Activated naive CD8-positive, alpha-beta T cell treated with anti-CD3 and anti-CD28 coated beads, Interleukin-2, amount 50 U/mL, for 24 hours (primary cell): ENCODE measurements at regions not wholly inside any gene's neighbourhood (a gene's known extent, or its start where the extent isn't known, plus 50 kb on each side); places are given as distances from the start of the nearest gene placed in this dataset.
"Not testable (repeated sequence)": the region's sequence is repeated elsewhere in the genome, so short reads cannot be mapped to it uniquely, and the experiment has no call there.

ENCODE experiments used
- ATAC-seq: fragments of 150-1000 bp; cut with Tn5 transposase; one replicate; pipeline ENCODE4 v1.10.0; 2021
- DNase-seq: peaks from one replicate; pipeline ENCODE4 v3.0.0; 2021
- H3K27ac Mint-ChIP-seq: one replicate; pipeline ENCODE4 v1.8.0; 2021; ENCODE audit warnings: mild to moderate bottlenecking, mixed read lengths
- H3K27me3 Mint-ChIP-seq: one replicate; pipeline ENCODE4 v1.8.0; 2021; ENCODE audit warnings: mixed read lengths
- H3K36me3 Mint-ChIP-seq: one replicate; pipeline ENCODE4 v1.8.0; 2021; ENCODE audit warnings: low read depth, mixed read lengths
- H3K4me1 Mint-ChIP-seq: one replicate; pipeline ENCODE4 v1.8.0; 2021; ENCODE audit warnings: mixed read lengths
- H3K4me3 Mint-ChIP-seq: one replicate; pipeline ENCODE4 v1.8.0; 2021; ENCODE audit warnings: mild to moderate bottlenecking, moderate library complexity, mixed read lengths
- H3K9me3 Mint-ChIP-seq: one replicate; pipeline ENCODE4 v1.8.0; 2021; ENCODE audit warnings: mixed read lengths

- not testable (repeated sequence) for H3K27me3 Mint-ChIP-seq, H3K4me1 Mint-ChIP-seq, DNase-seq
- peaks cover 28% of the 10 kb centered on the region for H3K9me3 Mint-ChIP-seq
- peak overlapping the region; percentile 65 for H3K27ac Mint-ChIP-seq
- peak; percentile 34 for ATAC-seq
- peak overlapping the region; percentile 70 for H3K4me3 Mint-ChIP-seq
- H3K36me3 Mint-ChIP-seq: peaks cover 13% of the 10 kb centered on the region
Observed at GRCh38 chr14:105775349-105775923, 249.1 kb downstream of the TMEM121 start.

GRCh38 chr14:105776112-105776511, 249.7 kb downstream of the TMEM121 start:
- H3K4me1 Mint-ChIP-seq, H3K27me3 Mint-ChIP-seq, DNase-seq, ATAC-seq, H3K4me3 Mint-ChIP-seq: not testable (repeated sequence)
- Mint-ChIP-seq H3K27ac (peak overlapping the region; percentile 34), H3K9me3 (peaks cover 34% of the 10 kb centered on the region), H3K36me3 (peaks cover 19% of the 10 kb centered on the region)

GRCh38 chr14:105776924-105777323, 250.5 kb downstream of the TMEM121 start:
- Mint-ChIP-seq H3K4me1 (peaks cover 7% of the 10 kb centered on the region), H3K27me3 (peaks cover 6% of the 10 kb centered on the region), H3K27ac (no peak overlapping the region), H3K4me3 (no peak overlapping the region), H3K36me3 (peaks cover 21% of the 10 kb centered on the region), H3K9me3 (peaks cover 39% of the 10 kb centered on the region)
- no peak for ATAC-seq
- no peak for DNase-seq

- ATAC-seq: no peak
- Mint-ChIP-seq H3K9me3 (peaks cover 28% of the 10 kb centered on the region), H3K36me3 (peaks cover 15% of the 10 kb centered on the region)
Observed at GRCh38 chr14:105783707-105784106, 257.3 kb downstream of the TMEM121 start.

GRCh38 chr14:105793836-105794235, 267.5 kb downstream of the TMEM121 start:
- H3K9me3 Mint-ChIP-seq: peaks cover 3% of the 10 kb centered on the region
- ATAC-seq: no peak

More at GRCh38 chr14:105783707-105784106, 257.3 kb downstream of the TMEM121 start:
- DNase-seq: no peak
- peaks cover 10% of the 10 kb centered on the region for H3K27me3 Mint-ChIP-seq
- no peak overlapping the region for H3K4me3 Mint-ChIP-seq
- no peaks in the 10 kb centered on the region for H3K4me1 Mint-ChIP-seq
- no peak overlapping the region for H3K27ac Mint-ChIP-seq

GRCh38 chr14:105797546-105797945, 271.2 kb downstream of the TMEM121 start:
- H3K27me3 Mint-ChIP-seq: peaks cover 14% of the 10 kb centered on the region
- peaks cover 11% of the 10 kb centered on the region for H3K9me3 Mint-ChIP-seq
- H3K27ac Mint-ChIP-seq: no peak overlapping the region
- no peaks in the 10 kb centered on the region for H3K4me1 Mint-ChIP-seq
- DNase-seq (no peak), ATAC-seq (no peak)
- no peak overlapping the region for H3K4me3 Mint-ChIP-seq
- H3K36me3 Mint-ChIP-seq: no peaks in the 10 kb centered on the region

More at GRCh38 chr14:105793836-105794235, 267.5 kb downstream of the TMEM121 start:
- Mint-ChIP-seq H3K27me3 (peaks cover 15% of the 10 kb centered on the region), H3K36me3 (no peaks in the 10 kb centered on the region), H3K4me1 (no peaks in the 10 kb centered on the region), H3K4me3 (no peak overlapping the region), H3K27ac (no peak overlapping the region)
- no peak for DNase-seq

GRCh38 chr14:105805701-105806100, 279.3 kb downstream of the TMEM121 start:
- Mint-ChIP-seq H3K9me3 (peaks cover 27% of the 10 kb centered on the region), H3K27ac (no peak overlapping the region), H3K36me3 (no peaks in the 10 kb centered on the region), H3K4me3 (no peak overlapping the region), H3K4me1 (no peaks in the 10 kb centered on the region), H3K27me3 (peaks cover 5% of the 10 kb centered on the region)
- DNase-seq (no peak), ATAC-seq (no peak)

- Mint-ChIP-seq H3K4me3 (no peak overlapping the region), H3K4me1 (no peaks in the 10 kb centered on the region), H3K36me3 (no peaks in the 10 kb centered on the region), H3K9me3 (peaks cover 22% of the 10 kb centered on the region), H3K27me3 (peaks cover 4% of the 10 kb centered on the region), H3K27ac (no peak overlapping the region)
- DNase-seq: no peak
- ATAC-seq: no peak
Observed at GRCh38 chr14:105806568-105806967, 280.2 kb downstream of the TMEM121 start.

GRCh38 chr14:105817971-105818711, 291.8 kb downstream of the TMEM121 start:
- H3K36me3 Mint-ChIP-seq: no peaks in the 10 kb centered on the region
- no peaks in the 10 kb centered on the region for H3K9me3 Mint-ChIP-seq
- H3K4me1 Mint-ChIP-seq: peaks cover 11% of the 10 kb centered on the region
- H3K27ac Mint-ChIP-seq: peak overlapping the region; percentile 51
- DNase-seq (peak; percentile 35), ATAC-seq (peak; percentile 84)
- peak overlapping the region; percentile 18 for H3K4me3 Mint-ChIP-seq
- H3K27me3 Mint-ChIP-seq: peaks cover 19% of the 10 kb centered on the region

GRCh38 chr14:105818712-105819005, 292.3 kb downstream of the TMEM121 start:
- Mint-ChIP-seq H3K9me3 (no peaks in the 10 kb centered on the region), H3K36me3 (no peaks in the 10 kb centered on the region), H3K27me3 (peaks cover 19% of the 10 kb centered on the region), H3K4me1 (peaks cover 11% of the 10 kb centered on the region), H3K27ac (peak overlapping the region; percentile 43), H3K4me3 (no peak overlapping the region)
- DNase-seq (no peak), ATAC-seq (no peak)

GRCh38 chr14:105830171-105830570, 303.8 kb downstream of the TMEM121 start:
- no peak overlapping the region for H3K4me3 Mint-ChIP-seq
- DNase-seq (no peak), ATAC-seq (no peak)
- H3K27me3 Mint-ChIP-seq: peaks cover 11% of the 10 kb centered on the region
- no peak overlapping the region for H3K27ac Mint-ChIP-seq
- no peaks in the 10 kb centered on the region for H3K4me1 Mint-ChIP-seq
- no peaks in the 10 kb centered on the region for H3K9me3 Mint-ChIP-seq
- H3K36me3 Mint-ChIP-seq: no peaks in the 10 kb centered on the region

GRCh38 chr14:105836160-105836559, 309.8 kb downstream of the TMEM121 start:
- Mint-ChIP-seq H3K9me3 (no peaks in the 10 kb centered on the region), H3K4me1 (no peaks in the 10 kb centered on the region), H3K4me3 (no peak overlapping the region), H3K27ac (no peak overlapping the region), H3K27me3 (peaks cover 2% of the 10 kb centered on the region), H3K36me3 (no peaks in the 10 kb centered on the region)
- no peak for DNase-seq
- no peak for ATAC-seq

GRCh38 chr14:105836730-105837129, 310.3 kb downstream of the TMEM121 start:
- Mint-ChIP-seq H3K36me3 (no peaks in the 10 kb centered on the region), H3K4me1 (no peaks in the 10 kb centered on the region), H3K4me3 (no peak overlapping the region), H3K9me3 (no peaks in the 10 kb centered on the region), H3K27ac (no peak overlapping the region), H3K27me3 (peaks cover 2% of the 10 kb centered on the region)
- no peak for DNase-seq
- no peak for ATAC-seq

- no peak overlapping the region for H3K27ac Mint-ChIP-seq
- no peak for ATAC-seq
- H3K4me3 Mint-ChIP-seq: no peak overlapping the region
- no peaks in the 10 kb centered on the region for H3K4me1 Mint-ChIP-seq
- no peak for DNase-seq
- H3K9me3 Mint-ChIP-seq: no peaks in the 10 kb centered on the region
- H3K27me3 Mint-ChIP-seq: peaks cover 2% of the 10 kb centered on the region
- H3K36me3 Mint-ChIP-seq: no peaks in the 10 kb centered on the region
Observed at GRCh38 chr14:105837349-105838063, 311.1 kb downstream of the TMEM121 start.

GRCh38 chr14:105838107-105838506, 311.7 kb downstream of the TMEM121 start:
- ATAC-seq (no peak), DNase-seq (no peak)
- H3K27ac Mint-ChIP-seq: no peak overlapping the region
- H3K4me3 Mint-ChIP-seq: no peak overlapping the region
- H3K36me3 Mint-ChIP-seq: no peaks in the 10 kb centered on the region
- no peaks in the 10 kb centered on the region for H3K4me1 Mint-ChIP-seq
- H3K27me3 Mint-ChIP-seq: peaks cover 2% of the 10 kb centered on the region
- H3K9me3 Mint-ChIP-seq: no peaks in the 10 kb centered on the region
